NCI-H2029 treated with DMSO at 0.1 percent for 48 hours (cell line): ENCODE measurements at regions not wholly inside any gene's neighbourhood (a gene's known extent, or its start where the extent isn't known, plus 50 kb on each side); places are given as distances from the start of the nearest gene placed in this dataset.
"Not testable (repeated sequence)": the region's sequence is repeated elsewhere in the genome, so short reads cannot be mapped to it uniquely, and the experiment has no call there.

Experiments used
- DNase-seq: peaks from one replicate; lab custom pipeline; 2025; lab: John Stamatoyannopoulos, UW

DNA sequence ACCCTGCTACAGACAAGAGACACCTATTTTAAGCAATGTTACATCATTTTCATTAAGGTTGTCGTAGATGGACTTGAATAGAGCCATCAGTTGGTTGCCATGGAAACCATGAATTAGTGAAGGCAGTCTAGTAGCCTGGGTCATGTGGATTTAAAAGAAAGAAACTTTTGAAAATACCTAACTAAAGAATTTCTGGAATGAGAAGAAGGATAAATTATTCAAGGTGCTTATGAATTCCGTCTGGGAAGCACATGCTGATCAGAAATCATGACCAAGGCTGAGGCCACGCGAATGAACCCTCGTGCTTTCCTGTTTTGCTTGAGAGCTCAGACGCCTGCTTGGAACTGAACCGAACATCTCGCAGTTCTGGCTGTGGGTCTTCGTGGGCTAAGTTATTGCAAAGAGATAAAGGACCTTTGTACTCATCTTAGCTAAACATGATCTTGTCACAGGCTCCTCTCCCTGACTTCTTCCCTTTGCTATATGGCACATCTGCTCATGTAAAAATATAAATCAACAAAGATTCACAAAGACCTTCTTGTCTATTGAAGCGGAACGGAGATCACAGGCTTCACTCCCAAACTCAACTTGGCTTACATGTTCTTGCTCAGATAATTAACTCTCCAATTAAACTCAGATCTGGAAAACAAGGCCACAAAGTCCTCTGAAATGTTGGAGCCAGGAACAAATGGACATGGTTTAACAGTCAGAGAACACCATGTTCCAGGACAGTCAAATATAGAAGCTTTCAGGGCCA is 140.2 kb downstream of the NUFIP1 start:
- no peak for DNase-seq

DNA sequence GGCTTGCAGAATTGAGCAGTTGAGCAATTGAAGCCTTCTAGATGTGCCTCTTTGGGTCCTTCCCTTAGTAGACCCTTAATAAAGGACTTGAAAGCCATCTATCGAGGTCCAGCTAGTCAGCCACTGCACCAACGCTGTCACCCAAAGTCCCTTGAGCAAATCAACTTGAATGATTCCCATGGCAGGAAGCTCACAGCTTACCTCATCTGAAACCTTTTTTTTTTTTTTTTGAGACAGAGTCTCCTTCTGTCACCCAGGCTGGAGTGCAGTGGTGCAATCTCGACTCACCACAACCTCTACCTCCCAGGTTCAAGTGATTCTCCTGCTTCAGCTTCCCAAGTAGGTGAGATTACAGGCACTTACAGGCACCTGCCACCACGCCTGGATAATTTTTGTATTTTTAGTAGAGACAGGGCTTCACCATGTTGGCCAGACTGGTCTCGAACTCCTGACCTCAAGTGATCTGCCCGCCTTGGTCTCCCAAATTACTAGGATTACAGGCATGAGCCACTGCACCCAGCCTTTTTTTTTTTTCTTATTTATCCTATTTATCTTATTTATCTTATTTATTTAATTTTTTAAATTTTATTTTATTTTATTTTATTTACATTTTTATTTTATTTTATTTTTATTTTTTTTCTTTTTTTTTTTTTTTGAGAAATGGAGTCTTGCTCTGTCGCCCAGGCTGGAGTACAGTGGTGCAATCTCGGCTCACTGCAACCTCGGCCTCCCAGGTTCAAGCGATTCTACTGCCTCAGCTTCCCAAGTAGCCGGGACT is 143.8 kb downstream of the NUFIP1 start:
- DNase-seq, result not testable (repeated sequence)

DNA sequence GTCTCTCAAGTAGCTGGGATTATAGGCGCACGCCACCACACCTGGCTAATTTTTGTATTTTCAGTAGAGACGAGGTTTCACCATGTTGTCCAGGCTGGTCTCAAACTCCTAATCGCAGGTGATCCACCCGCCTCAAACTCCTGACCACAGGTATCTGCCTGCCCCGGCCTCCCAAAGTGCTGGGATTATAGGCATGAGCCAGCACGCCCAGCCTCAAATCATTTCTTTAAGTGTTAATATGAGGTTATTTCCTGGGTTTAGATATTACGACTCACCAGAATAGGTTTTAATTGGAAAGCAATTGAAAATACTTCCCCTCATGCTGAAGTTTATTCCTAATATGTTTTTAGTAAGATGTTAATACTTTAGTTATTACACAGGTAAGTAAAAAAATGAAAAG is 144.5 kb downstream of the NUFIP1 start:
- DNase-seq, result no peak

DNA sequence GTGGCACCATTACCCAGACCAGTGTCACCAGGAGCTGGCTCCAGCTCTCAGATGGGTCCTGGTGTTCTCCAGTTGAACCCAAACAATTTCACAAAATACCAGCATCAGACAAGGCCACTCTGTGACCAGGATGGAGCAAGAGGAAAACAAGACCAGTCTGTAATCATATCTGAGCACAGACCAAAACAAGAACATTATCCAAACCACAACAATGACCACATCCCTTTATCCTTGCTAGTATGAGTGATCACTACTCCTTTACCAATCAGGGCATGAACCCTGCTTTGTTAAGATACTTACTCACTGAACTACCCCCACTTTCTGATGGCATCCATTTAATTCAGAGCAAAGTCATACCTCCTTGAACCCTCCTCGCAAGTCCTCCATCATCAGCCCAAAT is 145.9 kb downstream of the NUFIP1 start:
- DNase-seq, result no peak

DNA sequence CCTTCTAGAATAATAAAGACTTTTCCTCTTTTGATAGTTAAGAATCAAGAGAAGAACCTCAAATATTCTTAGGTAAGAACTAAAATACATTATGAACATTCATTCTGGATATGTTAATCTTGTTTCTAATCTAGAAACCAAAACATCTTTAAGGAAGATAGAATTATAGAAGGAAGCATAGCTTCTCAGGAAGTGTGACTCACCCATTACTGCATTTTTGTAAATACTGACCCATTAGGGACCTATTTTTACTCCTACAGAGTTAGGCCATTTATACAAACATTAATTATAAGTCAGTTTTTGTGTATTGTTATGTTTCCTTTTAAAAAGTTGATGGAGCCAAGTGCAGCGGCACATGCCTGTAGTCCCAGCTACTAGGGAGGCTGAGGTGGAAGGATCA is 147.1 kb downstream of the NUFIP1 start:
- no peak for DNase-seq

DNA sequence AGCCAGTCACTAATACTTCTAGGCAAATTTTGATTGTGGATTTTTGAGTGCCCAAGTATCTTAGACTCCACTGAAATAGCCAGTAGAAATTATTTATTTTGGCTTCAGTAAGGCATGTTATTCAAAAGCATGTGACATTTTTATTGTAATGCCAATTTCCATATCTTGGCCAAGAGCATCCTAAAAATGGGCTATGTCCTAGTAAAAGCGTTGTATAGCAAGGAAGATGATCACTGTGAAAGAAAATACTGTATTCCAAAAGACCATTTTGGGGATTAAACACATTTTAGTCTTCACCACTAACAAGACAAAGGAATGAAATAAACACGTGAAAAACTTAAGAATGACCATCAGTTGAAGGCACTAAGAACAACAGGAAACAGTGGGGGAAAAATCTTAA is 149.1 kb downstream of the NUFIP1 start:
- no peak for DNase-seq

DNA sequence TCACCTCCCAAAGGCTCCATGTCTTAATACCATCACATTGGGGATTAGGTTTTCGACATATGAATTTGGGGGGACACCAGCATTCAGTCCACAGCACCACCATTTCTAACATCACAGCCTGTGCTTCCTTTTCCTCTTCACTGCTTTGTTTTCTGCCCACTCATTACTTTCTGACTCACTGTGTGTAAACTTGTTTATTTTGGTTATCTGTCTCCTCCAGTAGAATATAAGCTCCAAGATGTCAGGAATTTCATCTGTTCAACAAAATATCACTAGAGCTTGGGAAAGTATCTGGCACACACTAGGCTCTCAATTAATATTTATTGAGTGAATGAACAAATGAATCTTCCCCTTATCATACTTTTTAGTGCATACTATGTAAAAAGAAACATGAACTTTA is 152.0 kb downstream of the NUFIP1 start:
- no peak for DNase-seq

DNA sequence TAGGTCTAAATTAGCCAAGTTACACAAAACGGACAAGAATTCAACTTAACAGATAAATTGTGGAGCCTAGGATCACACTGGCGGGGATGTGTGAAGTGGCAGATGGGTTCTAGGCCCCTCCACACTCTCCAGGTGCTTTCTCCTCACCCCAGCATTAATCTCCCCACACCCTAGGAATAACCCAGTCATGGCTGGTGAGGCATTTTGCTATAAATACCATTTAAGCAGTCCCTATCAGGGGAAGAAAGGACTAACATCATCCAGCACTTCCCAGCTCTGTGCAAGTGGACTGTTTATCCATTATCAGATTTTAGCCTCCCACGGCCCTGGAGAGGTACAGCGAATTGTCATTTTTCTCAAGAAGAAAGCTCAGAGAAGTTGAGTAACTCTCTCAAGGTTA is 154.9 kb downstream of the NUFIP1 start:
- DNase-seq, result no peak

DNA sequence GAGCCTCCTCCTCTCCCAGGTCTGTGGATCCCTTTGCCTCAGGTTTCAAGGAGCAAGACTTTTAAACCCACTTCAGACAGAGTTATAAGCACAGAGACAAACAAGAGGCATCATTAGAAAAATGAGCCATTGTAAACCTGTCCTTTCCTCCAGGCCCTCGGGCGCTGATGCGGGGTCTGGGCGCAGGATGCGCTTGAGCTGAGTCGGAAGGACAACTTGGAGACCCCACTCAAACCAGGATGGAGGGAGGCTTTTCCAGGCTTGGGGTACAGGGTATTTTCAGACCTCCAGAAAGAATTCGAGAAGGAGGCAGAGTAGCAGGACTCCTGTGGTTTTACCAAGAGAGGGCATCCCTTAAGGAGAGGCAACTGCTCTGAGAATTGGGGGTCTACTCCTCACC is 155.6 kb downstream of the NUFIP1 start:
- DNase-seq, result no peak

DNA sequence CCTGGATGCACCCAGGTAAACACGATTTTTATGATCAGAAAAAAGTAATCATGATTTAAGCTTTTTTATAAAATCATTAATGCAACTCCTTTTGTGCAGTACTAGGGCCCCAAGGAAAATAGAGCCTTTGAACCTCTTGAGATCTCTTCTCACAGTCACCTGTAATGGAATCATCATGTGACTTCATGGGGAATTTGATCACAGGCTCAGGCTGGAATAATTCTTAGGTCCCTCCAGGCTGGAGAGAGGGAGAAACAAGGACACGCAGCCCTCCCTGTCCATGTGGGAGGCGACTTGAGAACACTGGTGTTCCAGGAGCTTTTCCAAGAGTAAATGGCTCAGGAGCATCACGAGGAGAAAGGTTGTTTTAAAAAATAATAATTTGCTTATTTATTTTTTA is 156.1 kb downstream of the NUFIP1 start:
- DNase-seq, result no peak

DNA sequence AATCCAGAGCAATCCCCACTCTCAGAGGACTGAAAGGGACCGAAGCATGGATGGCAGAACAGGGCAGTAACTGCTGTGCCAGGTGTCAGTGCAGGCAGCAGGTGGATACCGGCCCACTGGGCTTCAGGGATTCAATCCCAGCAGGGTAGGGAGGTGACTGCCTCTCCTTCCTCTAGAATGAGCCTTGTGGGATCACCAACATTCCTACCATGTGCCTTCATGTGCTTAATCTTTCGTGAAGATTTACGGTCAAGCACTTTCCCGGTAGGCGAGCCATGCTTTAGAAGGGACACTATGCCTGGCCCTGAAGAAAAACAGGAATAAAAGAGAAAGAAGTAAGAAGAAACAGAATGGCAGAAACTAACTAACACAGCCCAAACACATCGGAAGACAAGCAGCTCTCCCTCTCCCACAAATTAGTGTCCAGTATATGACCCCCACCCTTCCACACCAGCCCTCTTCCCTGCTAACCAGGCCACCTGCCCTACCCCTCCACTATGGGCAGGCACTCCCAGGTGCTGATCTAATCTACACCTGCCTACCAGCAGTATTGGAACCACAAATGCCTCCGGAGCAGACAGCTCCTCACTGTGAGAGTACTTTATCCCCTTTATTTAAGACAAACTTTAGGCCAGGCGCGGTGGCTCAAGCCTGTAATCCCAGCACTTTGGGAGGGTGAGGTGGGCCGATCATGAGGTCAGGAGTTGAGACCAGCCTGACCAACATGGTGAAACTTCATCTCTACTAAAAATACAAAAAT is 162.5 kb downstream of the NUFIP1 start:
- DNase-seq, result no peak

DNA sequence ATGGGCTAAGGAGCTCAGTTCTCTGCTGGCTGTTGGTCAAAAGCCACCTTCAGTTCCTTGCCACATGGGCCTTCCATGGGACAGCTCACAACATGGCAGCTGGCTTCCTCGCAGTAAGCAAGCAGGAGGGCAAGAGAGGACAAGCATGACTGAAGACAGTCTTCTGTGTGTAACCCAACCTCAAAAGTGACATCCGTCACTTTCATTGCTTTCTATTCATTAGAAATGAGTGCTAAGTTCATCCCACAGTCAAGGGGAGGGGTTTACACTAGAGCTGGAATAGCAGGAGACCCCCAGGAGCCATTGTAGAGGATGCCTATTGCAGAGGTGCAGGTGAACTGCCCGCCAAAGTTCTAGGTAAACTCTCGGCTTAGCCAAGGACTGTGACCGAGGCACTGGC is 163.3 kb downstream of the NUFIP1 start:
- DNase-seq, result no peak

DNA sequence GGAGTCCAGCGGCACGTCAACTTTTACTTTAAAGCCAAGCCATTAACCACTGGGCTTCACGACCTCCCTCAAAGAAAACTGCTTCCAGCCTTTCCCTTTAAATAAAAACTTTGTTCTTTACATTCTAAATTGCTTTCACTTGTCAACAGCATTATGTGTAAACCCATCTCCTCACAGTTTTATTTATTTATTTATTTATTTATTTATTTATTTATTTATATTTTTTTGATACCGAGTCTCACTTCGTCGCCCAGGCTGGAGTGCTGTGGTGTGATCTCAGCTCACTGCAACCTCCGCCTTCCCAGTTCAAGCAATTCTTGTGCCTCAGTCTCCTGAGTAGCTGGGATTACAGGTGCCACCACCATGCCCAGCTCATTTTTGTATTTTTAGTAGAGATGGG is 165.7 kb downstream of the NUFIP1 start:
- not testable (repeated sequence) for DNase-seq

DNA sequence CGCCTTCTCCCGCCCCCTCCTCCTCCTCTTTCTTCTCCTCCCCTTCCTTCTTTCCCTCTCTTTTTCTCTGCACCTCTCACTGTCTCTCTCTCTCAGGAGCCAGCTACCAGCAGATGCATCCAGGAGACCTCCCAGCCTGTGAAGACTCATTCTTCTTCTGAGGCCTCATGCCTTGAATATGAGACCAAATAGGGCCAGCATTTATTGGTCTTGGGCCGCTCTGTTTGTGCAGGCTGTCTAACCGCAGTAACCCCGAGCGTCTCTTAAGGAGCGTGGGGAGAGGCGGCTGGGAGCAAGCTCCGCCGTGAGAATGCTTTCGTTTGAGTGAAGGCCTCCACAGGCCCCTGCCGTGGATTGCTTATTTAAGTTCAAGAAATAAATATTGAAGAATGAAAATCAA is 167.0 kb downstream of the NUFIP1 start:
- no peak for DNase-seq

DNA sequence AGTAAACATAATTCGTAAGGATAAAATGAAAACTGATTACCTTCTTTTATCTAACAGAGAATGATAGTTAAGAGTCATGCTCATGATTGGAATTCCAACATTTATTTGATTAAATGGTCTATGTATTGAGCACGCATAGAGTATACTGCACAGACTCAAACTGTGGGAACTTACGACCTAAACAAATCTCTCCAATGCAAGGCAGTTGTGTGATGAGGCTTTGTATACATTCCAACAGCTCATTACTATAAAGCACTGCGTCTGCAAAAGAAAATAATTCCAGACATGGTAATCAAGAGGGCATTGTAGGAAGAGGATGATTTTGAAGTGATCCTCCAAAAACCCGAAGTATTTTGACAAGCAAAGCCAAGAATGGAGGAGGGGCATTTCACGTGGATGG is 169.5 kb downstream of the NUFIP1 start:
- no peak for DNase-seq

DNA sequence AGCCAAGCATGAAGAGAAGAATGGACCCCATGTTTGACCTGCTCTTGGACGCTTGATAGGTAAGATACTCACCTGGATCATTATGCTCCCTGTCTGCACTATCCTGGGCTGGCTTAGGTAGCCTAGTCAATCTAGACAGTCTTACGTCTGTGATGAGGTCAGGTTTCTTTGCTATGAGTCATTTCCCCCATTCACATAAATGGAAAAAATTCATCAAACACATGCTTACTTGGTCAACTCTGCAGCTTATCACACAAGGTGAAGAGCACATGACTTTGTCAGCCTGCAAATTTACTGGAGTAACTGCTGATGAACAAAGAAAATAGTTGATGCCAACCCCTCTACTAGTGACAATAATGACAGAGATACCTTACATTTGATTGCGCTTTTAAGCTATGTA is 170.0 kb downstream of the NUFIP1 start:
- DNase-seq, result peak; percentile 74

DNA sequence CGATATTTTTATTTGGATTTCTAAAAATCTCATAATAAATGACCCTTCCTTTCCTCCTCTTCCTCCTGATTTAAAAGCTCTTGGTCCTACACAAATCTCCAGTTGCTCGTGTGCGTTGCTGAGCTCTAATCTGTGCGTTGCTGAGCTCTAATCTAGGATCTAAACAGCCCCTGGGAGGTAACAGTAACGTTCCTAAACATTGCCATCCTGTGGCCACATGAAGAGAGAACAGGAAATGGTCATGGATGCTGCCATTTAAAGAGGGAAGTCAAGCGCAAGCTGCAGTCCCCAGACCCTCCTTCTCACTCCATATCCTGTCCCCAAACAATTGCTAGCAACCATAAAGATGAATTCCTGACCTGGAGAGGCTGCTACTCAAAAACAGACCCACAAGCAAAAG is 170.8 kb downstream of the NUFIP1 start:
- no peak for DNase-seq

DNA sequence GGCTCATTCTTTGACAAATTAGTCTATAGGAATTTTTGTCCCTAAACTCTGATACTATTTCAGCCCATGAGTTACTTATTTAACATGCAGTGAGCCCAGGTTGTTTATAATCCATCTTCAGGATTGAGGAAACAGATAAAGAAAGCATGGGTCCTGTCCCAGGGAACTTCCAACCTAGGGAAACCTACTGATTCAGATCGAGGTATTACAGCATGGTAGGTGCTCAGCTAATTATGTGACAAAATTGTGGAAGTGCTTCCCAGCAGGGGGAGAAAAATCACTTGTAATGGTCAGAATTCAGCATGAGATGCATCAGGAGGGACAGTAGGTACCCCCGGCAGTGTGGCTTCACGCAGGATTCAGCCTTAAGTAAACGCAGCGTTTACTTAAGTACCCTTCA is 171.3 kb downstream of the NUFIP1 start:
- DNase-seq, result no peak

DNA sequence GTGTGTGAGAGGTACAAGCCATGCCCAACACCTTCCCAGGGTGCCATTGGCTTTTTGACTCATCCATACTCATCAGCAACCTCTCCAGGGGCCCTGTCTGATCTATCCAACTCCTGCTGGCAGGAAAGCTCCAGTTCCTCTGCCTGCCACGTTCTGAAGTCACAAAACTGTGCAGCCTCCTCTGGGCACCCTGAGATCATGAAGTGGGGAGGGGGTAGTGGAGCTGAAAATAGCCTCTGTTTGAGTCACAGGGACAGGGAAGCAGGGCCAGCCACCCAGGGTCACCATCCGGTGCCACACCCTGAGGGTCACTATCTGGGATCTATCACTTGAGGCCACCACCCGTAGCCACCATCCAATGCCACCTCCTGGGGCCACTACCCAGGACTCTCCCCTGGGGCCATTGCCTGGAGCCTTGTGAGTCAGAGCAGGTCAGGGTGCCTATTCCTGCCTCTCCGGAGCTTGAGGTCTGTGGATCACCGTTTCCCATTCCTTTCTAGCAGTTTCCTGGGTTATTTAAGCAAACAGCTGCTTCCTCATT is 172.1 kb downstream of the NUFIP1 start:
- DNase-seq, result no peak

DNA sequence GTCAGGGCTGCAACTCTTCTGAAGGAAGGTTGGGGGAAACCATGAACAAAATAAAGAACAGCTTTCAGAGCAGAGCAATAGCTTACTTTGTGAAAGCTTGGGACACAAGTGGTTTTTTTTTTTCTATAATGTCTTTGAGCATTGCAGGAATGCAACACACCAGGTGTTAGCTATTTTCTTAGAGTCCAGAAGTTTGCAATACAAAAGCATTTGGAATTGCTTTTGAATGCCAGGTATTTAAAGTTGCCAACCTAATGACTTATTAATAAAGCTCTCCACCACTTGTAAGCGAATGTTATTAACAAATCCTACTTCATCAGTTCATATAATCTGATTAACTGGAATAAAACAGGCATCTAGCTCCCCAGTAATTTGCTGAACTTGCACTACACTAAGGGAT is 172.6 kb downstream of the NUFIP1 start:
- no peak for DNase-seq

DNA sequence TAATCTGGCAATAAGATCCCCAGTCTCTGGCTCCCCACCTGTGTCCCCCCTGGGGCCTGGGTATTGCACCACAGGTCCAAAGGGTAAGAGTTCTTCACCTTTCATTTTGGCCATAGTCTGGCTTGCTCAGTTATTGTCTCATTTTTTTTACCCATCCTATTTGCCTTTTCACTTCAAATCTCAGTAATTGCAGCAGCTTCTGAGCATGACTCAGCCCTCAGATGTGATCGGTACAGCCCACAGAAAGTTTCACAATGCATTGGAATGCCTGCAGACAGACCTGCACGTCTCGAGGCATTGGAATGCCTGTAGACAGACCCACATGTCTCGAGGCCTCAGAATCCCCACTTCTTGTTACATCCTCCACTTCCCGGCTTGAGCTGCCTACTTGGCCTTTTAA is 173.6 kb downstream of the NUFIP1 start:
- DNase-seq, result no peak

DNA sequence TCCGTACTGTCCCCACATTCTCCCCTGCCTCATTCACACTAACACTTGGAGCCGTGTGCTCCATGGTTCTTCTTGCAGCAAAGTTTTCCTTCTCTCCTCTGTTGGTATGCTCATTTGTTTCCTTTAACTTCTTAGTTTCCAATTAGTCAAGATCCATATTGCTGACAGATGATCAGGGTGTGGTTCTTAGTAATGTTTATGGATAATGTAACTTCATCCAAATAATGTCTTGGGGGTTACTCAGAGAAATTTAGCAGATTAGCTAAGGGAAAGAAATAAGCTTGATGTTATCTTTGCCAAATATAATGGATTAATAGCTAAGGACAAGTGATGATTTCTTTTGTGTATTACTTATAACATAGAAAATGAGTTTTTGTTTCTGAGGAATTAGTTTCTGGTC is 174.4 kb downstream of the NUFIP1 start:
- DNase-seq, result no peak

DNA sequence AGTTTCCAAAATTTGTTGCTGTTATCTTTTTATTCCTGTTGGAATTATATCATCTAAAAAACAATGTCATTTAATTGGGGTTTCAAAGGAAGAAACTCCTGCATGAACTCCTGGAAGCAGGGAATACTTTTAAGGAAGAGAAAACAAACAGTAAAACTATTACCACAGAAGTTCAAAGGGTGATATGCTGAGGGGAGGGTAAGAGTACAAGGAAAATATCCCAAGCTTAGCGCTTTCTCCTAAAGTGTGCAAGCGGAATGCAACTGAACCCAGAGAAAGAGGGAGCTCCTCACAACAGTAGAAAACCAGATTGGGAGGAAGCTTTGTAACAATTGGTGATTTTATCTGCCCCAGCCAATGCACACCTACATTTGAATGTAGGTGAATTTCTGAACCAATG is 175.1 kb downstream of the NUFIP1 start:
- no peak for DNase-seq
